ENCODE measurements at regions not wholly inside any gene's neighbourhood (a gene's known extent, or its start where the extent isn't known, plus 50 kb on each side); places are given as distances from the start of the nearest gene placed in this dataset.

- no peaks in the 10 kb centered on the region for H3K27me3 ChIP-seq (ENCODE audit: insufficient read depth, poor library complexity, severe bottlenecking)
- no peak for TF ChIP-seq POLR2AphosphoS5 (IDR thresholded peaks at IDR 0.05; ENCODE audit: low read depth)
- TF ChIP-seq GABPA (IDR thresholded peaks at IDR 0.05; ENCODE audit: low read depth), result no peak
- TF ChIP-seq REST (IDR thresholded peaks at IDR 0.05; ENCODE audit: insufficient replicate concordance, low read depth), result no peak
- TF ChIP-seq SPI1 (IDR thresholded peaks at IDR 0.05; ENCODE audit: borderline replicate concordance, low read depth), result no peak
- TF ChIP-seq CTCF (IDR thresholded peaks at IDR 0.05; ENCODE audit: insufficient read depth, low read length), result no peak
- no peak for DNase-seq (ENCODE audit: low read depth in 1 of 2, low spot score in 1 of 2)
- H3K4me3 ChIP-seq (replicated peaks; ENCODE audit: insufficient read depth, low read length), result no peak overlapping the region
- no peak overlapping the region for H3K27ac ChIP-seq (replicated peaks)
Observed at GRCh38 chr1:34695580-34695979, 59.3 kb upstream of the GJB5 start.

- Histone ChIP-seq H3K27ac (replicated peaks) (no peak overlapping the region), H3K4me3 (replicated peaks; ENCODE audit: insufficient read depth, low read length) (no peak overlapping the region), H3K27me3 (ENCODE audit: insufficient read depth, poor library complexity, severe bottlenecking) (no peaks in the 10 kb centered on the region)
- TF ChIP-seq GABPA (IDR thresholded peaks at IDR 0.05; ENCODE audit: low read depth), result no peak
- TF ChIP-seq CTCF (IDR thresholded peaks at IDR 0.05; ENCODE audit: insufficient read depth, low read length), result no peak
- no peak for TF ChIP-seq REST (IDR thresholded peaks at IDR 0.05; ENCODE audit: insufficient replicate concordance, low read depth)
- no peak for TF ChIP-seq POLR2AphosphoS5 (IDR thresholded peaks at IDR 0.05; ENCODE audit: low read depth)
- no peak for TF ChIP-seq SPI1 (IDR thresholded peaks at IDR 0.05; ENCODE audit: borderline replicate concordance, low read depth)
- no peak for DNase-seq (ENCODE audit: low read depth in 1 of 2, low spot score in 1 of 2)
Observed at GRCh38 chr1:34696230-34696629, 58.6 kb upstream of the GJB5 start.

GRCh38 chr1:34696981-34697380 lies 57.9 kb upstream of the GJB5 start:
- Histone ChIP-seq H3K4me3 (replicated peaks; ENCODE audit: insufficient read depth, low read length) (no peak overlapping the region), H3K27me3 (ENCODE audit: insufficient read depth, poor library complexity, severe bottlenecking) (no peaks in the 10 kb centered on the region), H3K27ac (replicated peaks) (no peak overlapping the region)
- TF ChIP-seq SPI1 (IDR thresholded peaks at IDR 0.05; ENCODE audit: borderline replicate concordance, low read depth), result no peak
- no peak for TF ChIP-seq CTCF (IDR thresholded peaks at IDR 0.05; ENCODE audit: insufficient read depth, low read length)
- TF ChIP-seq REST (IDR thresholded peaks at IDR 0.05; ENCODE audit: insufficient replicate concordance, low read depth), result no peak
- no peak for TF ChIP-seq POLR2AphosphoS5 (IDR thresholded peaks at IDR 0.05; ENCODE audit: low read depth)
- no peak for TF ChIP-seq GABPA (IDR thresholded peaks at IDR 0.05; ENCODE audit: low read depth)
- DNase-seq (ENCODE audit: low read depth in 1 of 2, low spot score in 1 of 2), result no peak

All from HL-60 (cell line).